WERI-Rb-1 (cell line): ENCODE measurements at regions not wholly inside any gene's neighbourhood (a gene's known extent, or its start where the extent isn't known, plus 50 kb on each side); places are given as distances from the start of the nearest gene placed in this dataset.

Source experiments
- DNase-seq: peaks from one replicate; pipeline ENCODE4 v3.0.0-alpha.2; 2020
- H3K27ac ChIP-seq: fragments of 250-450 bp; sonication (Bioruptor Pico); 2 replicates; pipeline ENCODE4 v1.5.1; 2020; ENCODE audit warnings: mild to moderate bottlenecking, moderate library complexity
- H3K27me3 ChIP-seq: fragments of 250-450 bp; sonication (Bioruptor Pico); 2 replicates; pipeline ENCODE4 v1.5.1; 2021; ENCODE audit warnings: mild to moderate bottlenecking, low read depth, moderate library complexity; ENCODE audit not compliant: insufficient read depth, severe bottlenecking
- H3K36me3 ChIP-seq: fragments of 250-450 bp; sonication (Bioruptor Pico); 2 replicates; pipeline ENCODE4 v1.5.1; 2020; ENCODE audit warnings: mild to moderate bottlenecking, moderate library complexity
- H3K4me3 ChIP-seq: 2 replicates; pipeline ENCODE4 v1.5.1; 2011; ENCODE audit warnings: low read depth, mild to moderate bottlenecking, control low read depth, low read length
- H3K9me3 ChIP-seq: fragments of 250-450 bp; sonication (Bioruptor Pico); 2 replicates; pipeline ENCODE4 v1.5.1; 2021; ENCODE audit warnings: mild to moderate bottlenecking, moderate library complexity; ENCODE audit not compliant: severe bottlenecking
- CTCF ChIP-seq: IDR thresholded peaks from 2 replicates; pipeline ENCODE4 v1.5.1; 2011; ENCODE audit warnings: low read depth, mild to moderate bottlenecking, control low read depth, inconsistent platforms, low read length

GRCh38 chr14:89521988-89522387 is 105.0 kb upstream of the FOXN3 start:
- H3K9me3 ChIP-seq = no peaks in the 10 kb centered on the region
- no peak for DNase-seq
- TF ChIP-seq CTCF = no peak
- H3K27ac ChIP-seq = no peak overlapping the region
- no peaks in the 10 kb centered on the region for H3K27me3 ChIP-seq
- H3K36me3 ChIP-seq = no peaks in the 10 kb centered on the region
- no peak overlapping the region for H3K4me3 ChIP-seq

DNA sequence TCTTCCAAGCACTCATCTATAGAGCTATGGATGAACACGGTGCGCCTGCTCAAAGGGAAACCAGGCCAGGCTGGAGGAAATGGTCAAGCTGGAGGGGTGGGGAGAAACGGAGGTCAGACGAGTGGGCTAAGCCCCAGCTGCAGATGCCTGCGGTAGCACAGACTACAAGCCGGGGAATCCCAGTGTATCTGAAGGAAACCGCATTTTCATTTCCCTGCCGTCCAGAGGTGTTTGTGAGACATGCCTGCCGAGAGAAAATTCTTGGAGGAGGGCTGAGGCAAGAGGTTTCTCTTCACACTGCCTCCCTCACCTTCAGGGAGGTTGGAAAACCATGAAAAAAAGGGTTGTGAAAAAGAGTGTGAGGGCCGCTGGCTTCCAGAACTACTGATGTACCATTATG is 102.0 kb upstream of the FOXN3 start:
- no peak for DNase-seq
- TF ChIP-seq CTCF = no peak
- Histone ChIP-seq H3K4me3 (no peak overlapping the region), H3K9me3 (no peaks in the 10 kb centered on the region), H3K27me3 (no peaks in the 10 kb centered on the region), H3K36me3 (no peaks in the 10 kb centered on the region), H3K27ac (no peak overlapping the region)

GRCh38 chr14:89516173-89516572 is 99.1 kb upstream of the FOXN3 start:
- Histone ChIP-seq H3K9me3 (no peaks in the 10 kb centered on the region), H3K27me3 (no peaks in the 10 kb centered on the region), H3K4me3 (no peak overlapping the region), H3K36me3 (no peaks in the 10 kb centered on the region), H3K27ac (no peak overlapping the region)
- no peak for TF ChIP-seq CTCF
- DNase-seq = no peak

DNA sequence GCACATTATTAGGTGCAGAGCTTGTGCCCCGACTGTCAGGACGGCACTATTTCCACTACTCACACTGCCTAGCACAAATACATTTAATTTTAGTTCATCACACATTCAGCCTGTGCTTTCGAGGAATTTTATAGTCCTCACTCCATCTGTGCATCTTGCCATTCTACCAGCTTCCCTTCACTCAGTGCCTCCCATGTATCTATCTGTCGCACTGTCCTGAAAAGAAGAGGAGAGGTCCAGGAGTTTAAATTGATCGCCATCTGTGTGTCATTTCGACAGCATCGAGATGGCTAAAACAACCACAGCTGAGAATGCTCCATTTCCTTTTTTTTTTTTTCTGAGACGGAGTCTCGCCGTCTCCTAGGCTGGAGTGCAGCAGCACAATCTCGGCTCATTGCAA is 97.6 kb upstream of the FOXN3 start:
- no peaks in the 10 kb centered on the region for H3K27me3 ChIP-seq
- no peak overlapping the region for H3K27ac ChIP-seq
- no peak for DNase-seq
- no peaks in the 10 kb centered on the region for H3K9me3 ChIP-seq
- no peaks in the 10 kb centered on the region for H3K36me3 ChIP-seq
- no peak for TF ChIP-seq CTCF
- H3K4me3 ChIP-seq = no peak overlapping the region

DNA sequence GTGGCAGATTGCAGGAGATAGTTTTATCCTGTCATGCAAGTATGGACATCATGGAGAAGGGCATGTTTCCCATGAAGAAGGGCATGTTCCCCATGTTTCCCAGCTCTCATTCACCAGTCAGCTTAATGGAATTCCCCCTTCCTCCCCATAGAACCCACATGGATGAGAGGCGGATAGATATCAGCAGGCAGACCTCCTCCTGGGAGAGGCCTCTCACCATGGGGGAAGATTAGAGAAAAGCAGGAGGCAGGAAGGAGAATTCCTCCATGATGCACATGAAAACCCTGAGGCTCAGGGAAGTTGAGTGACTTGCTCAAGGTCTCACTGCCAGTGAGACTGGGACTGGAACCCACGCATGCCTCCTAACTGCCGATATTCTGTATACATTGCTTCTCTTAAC is 92.9 kb upstream of the FOXN3 start:
- Histone ChIP-seq H3K4me3 (no peak overlapping the region), H3K27ac (no peak overlapping the region), H3K36me3 (no peaks in the 10 kb centered on the region), H3K9me3 (no peaks in the 10 kb centered on the region), H3K27me3 (no peaks in the 10 kb centered on the region)
- DNase-seq = no peak
- TF ChIP-seq CTCF = no peak

DNA sequence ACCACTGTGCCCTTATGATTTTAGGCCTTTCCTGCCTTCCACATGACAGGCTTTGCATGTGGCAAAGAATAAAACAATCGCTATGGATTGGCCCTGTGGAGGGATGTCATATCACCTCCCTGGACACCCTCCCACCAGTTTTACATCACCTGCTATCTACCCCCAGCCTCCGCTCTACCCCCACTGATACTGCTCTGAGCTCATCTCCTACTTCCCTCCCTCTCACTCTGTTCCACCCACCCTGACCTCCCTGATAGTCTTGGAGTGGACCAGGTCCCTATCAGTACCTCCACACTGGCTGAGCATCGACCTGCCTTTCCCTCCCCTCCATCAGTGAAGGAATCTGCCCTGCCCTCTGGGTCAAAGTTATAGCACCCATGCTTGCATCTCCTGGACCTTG is 91.8 kb upstream of the FOXN3 start:
- no peaks in the 10 kb centered on the region for H3K27me3 ChIP-seq
- no peaks in the 10 kb centered on the region for H3K36me3 ChIP-seq
- no peak for TF ChIP-seq CTCF
- no peak overlapping the region for H3K27ac ChIP-seq
- H3K4me3 ChIP-seq = no peak overlapping the region
- no peak for DNase-seq
- no peaks in the 10 kb centered on the region for H3K9me3 ChIP-seq
